Globus pallidus (tissue), 1 donor: ENCODE measurements at regions not wholly inside any gene's neighbourhood (a gene's known extent, or its start where the extent isn't known, plus 50 kb on each side); places are given as distances from the start of the nearest gene placed in this dataset.

Source experiments
- DNase-seq: peaks from one replicate; pipeline ENCODE4 v3.0.0-alpha.2; 2015; ENCODE audit warnings: low spot score

- DNase-seq, result no peak
Measured at GRCh38 chr3:159844801-159845261, 143.8 kb upstream of the IL12A start.

- no peak for DNase-seq
Measured at GRCh38 chr3:159845737-159846136, 142.9 kb upstream of the IL12A start.

DNA sequence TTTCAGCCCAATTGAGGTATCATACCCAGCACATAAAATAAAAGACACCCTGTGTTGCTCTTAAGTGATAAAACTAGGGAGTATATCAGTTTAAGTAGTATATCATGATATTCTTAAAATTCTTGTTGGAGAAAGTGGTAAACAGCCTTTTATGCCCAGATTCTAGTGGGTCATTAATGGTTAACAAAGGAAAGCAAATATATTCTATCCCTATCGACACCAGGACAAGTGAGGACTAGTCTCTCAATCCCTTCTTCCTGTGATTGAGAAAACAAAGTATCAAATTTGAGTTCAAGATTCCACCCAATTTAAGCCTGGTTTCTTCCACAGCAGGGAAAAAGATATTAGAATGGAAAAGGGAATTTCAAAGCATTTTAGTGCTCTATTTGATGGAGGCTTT lies 142.4 kb upstream of the IL12A start:
- DNase-seq, result no peak

DNA sequence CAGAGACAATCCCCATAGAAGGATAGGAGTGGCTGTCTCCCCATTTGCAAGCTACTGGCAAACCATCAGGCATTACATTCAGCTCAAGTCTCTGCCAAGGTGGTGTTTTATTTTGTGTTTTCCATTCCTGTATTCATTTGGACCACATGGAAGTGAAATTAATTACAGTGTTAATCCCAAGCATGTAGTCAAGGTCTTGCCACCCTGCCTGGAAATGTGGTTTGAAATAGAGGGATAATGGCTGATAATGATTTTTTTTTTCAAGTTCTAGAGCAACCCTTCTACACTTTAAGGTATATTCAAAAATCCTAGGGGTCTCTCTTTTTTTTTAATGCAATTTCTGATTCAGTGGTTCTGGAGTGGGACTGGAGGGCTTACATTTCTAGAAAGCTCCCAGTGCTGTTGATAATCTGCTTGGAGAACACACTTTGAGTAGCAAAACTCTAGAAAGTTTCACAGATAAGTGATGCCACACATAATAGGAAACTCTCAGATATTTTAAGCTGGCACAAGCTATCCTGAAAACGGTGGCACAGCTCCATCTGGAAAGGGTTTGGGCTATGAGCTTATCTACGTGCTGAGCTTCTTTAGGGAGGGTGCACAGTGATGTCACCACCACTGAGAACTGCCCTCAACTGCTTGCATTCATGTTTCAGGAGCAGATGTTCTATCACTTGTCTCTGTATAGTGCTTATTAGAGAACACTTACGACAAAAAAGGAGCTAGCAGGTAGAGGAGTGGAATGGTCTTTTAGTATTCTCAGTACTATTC lies 140.1 kb upstream of the IL12A start:
- DNase-seq, result no peak

DNA sequence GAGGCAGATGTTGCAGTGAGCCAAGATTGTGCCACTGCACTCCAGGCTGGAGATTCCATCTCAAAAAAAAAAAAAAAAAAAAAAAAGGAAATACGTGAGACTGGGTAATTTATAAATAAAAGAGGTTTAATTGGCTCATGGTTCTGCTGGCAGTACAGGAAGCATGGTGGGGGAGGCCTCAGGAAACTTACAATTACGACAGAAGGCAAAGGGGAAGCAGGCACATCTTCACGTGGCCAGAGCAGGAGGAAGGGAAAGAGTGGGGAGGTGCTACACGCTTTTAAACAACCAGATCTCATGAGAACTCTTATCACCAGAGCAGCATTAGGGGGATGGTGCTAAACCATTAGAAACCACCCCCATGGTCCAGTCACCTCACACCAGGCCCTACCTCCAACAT lies 138.2 kb upstream of the IL12A start:
- DNase-seq, result no peak

DNA sequence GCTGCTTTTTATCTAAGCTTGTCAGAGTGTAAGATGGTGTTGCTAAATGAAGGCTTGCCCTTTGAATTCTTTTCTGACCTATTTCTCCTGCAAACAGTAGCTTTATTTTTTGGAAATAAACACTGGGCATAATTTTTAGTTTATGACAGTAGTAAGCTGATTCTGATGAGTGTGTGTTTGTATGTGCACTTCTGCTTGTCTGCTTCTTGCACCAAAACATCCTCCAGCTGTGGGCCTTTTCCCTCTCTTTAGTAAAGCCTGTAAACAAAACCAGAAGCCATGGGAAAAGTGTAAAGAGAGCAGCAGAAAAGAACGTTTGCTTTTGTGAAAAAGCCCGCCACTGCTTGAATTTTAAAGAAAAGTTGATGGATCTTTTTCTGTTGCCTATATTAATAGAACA lies 136.4 kb upstream of the IL12A start:
- no peak for DNase-seq

GRCh38 chr3:159852821-159853505 lies 135.7 kb upstream of the IL12A start:
- DNase-seq, result peak; percentile 86

GRCh38 chr3:159853506-159853864 lies 135.2 kb upstream of the IL12A start:
- no peak for DNase-seq

GRCh38 chr3:159854500-159855124 lies 134.0 kb upstream of the IL12A start:
- DNase-seq, result no peak

DNA sequence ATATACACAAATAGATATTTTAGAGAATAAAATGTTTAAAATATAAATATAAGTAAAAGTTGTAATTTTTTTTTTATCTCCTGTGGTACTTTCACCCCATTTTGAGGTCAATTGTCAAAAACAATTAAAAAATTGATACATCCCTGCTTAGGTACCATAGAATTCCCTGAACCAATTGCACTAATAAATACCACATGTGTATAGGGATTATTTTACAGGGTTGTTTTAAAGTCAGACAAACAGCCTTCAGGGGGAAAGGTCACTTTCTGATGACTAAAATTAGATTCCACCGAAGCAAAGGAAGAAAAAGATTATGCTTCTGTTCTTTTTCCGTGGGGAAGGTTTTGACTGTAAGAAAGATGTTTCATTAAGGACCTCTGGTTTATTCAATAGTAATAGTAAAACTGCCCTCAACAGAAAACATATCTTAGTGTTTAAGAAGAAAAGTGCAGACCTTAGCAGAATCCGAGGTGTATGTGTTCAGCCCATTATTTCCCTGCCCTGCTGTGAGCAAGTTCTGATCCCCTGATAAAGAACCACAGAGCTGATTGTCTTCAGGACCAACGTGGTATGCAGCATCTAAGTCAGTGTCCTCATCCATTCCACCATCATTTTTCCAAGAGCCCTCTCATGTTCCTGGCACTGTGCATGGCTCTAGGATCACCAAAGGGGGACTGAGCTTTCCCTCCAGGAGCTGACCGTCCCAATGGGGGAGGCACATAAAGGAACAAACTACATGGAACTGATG lies 132.9 kb upstream of the IL12A start:
- DNase-seq, result no peak

DNA sequence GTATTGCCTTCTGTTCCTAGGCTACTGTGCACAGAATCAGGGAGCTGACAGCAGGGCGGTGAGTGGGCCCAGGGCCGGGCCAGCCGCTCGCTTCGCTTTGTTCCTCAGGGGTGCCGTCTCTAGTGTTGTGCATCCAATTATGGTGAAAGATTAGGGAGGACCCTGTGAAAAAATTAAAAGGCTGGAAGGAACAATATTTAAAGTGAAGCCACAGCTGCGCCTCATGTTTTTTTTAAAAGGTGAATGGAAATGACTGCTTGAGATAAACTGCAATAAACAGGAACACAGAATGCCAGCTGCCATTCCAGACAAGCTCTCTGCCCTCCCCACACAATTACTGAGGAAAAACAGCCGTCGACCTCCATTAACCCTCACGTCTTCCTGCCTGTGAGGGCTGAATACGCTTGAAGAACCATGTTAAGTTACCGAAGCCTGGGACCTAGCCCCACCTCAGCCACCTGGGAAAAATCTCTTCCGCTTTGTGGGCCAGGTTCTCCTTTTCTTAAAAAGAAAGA lies 132.0 kb upstream of the IL12A start:
- no peak for DNase-seq

DNA sequence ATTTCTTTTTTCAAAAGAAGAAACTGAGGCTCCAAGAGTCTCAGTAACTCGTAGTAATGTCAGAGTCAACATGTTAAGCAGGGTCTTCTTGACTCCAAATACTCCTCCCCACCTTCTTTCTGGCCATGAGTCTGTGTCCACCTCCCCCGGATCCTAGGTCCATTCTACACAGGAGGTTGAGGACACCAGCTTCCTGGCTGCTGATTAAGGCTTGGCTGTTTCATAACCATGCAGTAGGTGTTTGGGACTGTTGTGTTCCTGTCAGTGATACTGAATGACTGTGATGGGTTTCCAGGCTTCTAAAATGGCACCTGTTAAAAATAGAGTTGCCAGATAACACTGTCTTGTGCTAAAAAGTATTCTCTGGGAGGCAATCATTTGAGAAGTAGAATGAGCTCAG lies 130.8 kb upstream of the IL12A start:
- DNase-seq, result no peak

DNA sequence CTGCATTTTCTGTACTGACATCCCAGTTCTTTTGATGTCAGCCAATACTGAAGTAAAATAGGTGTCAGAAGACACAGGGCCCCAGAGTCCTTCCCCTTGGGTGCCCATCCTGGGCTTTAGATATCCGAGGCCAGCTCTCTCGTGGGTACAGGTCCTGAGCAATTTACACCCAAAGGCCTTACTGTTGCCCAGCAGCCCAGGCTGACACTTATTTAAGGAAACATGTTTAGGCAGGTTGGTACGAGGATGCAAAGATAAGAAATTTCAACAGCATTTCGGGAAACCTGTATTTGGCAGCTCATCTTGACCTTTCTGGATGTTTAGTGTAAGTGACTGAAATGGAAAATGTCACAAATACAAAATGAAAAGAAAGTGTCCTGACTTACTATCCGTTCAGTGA lies 130.0 kb upstream of the IL12A start:
- no peak for DNase-seq

- no peak for DNase-seq
Measured at GRCh38 chr3:159859424-159859823, 129.2 kb upstream of the IL12A start.

GRCh38 chr3:159859836-159860235 lies 128.8 kb upstream of the IL12A start:
- DNase-seq, result no peak

DNA sequence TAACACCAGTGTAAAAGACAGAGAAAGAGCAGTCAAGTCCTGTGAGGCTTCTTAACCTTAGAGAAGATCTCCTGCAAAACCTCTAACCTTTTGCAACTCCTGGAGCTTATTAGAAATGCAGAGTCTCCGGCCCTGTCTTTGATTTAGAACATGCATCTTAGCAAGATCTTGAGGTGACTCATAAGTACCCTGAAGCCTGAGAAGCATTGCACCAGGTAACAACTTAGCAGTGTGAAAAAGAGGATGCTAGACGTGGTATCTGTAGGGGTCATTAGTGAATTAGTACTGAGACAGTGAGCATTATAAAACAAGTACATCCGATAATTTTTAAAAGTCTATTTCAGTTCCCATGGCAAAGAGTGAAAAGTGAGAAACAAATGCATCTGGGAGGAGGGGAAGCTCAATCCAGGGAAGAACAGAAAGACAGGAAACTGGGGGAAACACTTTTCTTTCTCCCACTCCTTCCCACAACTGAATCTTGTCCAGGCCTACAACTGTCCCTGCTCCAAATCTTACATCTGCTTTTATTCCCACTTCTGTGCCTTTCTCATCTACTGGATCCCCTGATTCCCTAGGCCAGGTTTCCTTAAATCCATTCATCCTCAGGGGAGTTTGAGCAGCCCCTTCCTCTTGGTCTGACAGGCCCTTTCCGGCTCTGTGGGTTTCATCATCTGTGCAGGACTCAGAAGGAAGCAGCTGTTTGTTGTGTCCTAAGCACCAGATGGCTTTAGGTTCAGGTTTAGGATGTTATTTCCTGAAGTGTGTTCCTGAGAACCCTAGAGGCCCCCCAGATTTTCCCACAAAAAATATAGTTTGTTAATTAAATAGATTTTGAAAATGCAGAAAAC lies 128.1 kb upstream of the IL12A start:
- no peak for DNase-seq

GRCh38 chr3:159861369-159861987 lies 127.2 kb upstream of the IL12A start:
- no peak for DNase-seq

DNA sequence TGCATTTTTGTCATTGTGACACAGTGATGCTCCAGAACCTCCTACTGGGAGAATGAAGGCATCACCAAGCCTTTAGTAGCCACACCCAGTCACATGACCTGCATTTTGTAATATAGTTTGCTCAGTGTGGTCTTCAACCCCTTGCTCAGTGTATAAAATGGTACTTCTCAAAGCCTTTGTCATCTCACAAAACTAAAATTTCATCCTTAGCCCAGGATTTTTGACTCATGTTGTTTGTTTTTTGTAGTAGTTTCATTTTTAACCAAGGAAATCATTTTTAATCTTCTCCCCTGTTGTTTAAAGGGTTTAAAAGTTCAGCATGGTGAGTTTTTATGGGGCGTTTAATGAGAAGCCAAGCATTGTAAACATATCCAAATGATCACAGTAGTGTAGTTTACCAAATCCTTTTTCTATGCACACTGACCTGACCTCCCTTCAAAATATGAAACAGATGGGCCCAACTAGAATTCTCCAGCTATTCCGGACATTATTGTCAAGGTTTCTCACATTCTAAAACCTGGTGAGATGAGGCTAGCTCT lies 123.5 kb upstream of the IL12A start:
- DNase-seq, result no peak

DNA sequence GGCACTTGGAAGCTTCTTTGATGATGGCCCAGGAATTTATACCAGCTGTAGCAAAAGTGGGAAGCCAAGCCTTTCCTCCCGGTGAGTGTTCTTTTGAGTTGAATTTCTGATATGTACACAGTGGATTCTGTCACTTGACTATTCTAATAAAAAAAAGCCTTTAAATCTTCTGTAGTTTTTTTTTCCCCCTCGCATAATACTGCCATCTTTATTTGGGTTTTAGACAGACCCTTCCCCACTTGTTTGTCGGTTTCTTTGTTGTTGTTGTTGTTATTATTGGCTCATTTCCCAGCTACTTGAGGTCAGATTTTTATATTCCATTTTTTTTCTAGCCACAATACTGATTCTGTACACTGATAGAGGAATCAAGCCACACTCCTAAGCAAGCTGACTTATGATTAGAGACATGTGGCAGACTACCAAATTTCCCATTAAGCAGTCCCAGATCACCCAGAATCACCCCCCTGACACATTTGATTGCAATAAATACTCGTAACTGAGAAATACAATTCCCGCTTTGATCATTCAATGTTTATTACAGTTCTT lies 122.4 kb upstream of the IL12A start:
- DNase-seq, result no peak

DNA sequence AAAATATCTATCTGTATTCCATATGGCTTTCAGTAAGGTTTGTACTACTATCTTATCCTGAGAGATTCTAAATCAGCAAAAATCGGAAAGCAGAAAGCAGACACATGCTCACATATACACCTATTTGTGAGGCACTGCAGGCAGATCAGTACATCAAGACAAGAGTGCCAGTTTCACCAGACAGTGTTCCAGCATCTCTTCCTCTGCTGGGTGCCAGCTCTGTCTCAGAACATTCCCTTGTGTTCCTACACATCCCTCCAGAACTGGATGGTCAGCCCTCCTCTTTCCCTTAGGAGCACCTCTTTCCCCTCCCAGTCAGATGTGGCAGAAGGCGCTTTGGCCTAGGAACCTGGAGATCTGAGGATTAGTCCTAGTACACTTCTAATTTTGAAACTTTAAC lies 121.3 kb upstream of the IL12A start:
- no peak for DNase-seq
